ACC112 (cell line): ENCODE measurements at regions not wholly inside any gene's neighbourhood (a gene's known extent, or its start where the extent isn't known, plus 50 kb on each side); places are given as distances from the start of the nearest gene placed in this dataset.

Source experiments
- H2AFZ ChIP-seq: fragments of 200-600 bp; sonication (generic); one replicate; pipeline ENCODE4 v1.6.0; 2017; ENCODE audit warnings: antibody characterized with exemption, low read length; ENCODE audit not compliant: unreplicated experiment
- H3K27ac ChIP-seq: fragments of 200-600 bp; sonication (generic); 2 replicates; pipeline ENCODE4 v1.5.1; 2014; ENCODE audit warnings: low read depth, mild to moderate bottlenecking, antibody characterized with exemption, low read length, moderate library complexity
- H3K27me3 ChIP-seq: fragments of 200-600 bp; sonication (generic); 2 replicates; pipeline ENCODE4 v1.6.1; 2014; ENCODE audit warnings: mild to moderate bottlenecking, antibody characterized with exemption, low read length, moderate library complexity, mixed read lengths; ENCODE audit not compliant: insufficient read depth
- H3K36me3 ChIP-seq: fragments of 200-600 bp; sonication (generic); 2 replicates; pipeline ENCODE4 v1.6.1; 2016; ENCODE audit warnings: mild to moderate bottlenecking, antibody characterized with exemption, low read length, moderate library complexity, mixed read lengths; ENCODE audit not compliant: insufficient read depth
- H3K4me1 ChIP-seq: fragments of 200-600 bp; sonication (generic); one replicate; pipeline ENCODE4 v1.6.1; 2016; ENCODE audit warnings: low read length, mixed read lengths; ENCODE audit not compliant: insufficient read depth, unreplicated experiment, control insufficient read depth
- H3K4me3 ChIP-seq: fragments of 200-600 bp; sonication (generic); 2 replicates; pipeline ENCODE4 v1.5.1; 2014; ENCODE audit warnings: mild to moderate bottlenecking, low read depth, low read length
- H3K79me2 ChIP-seq: fragments of 200-600 bp; sonication (generic); one replicate; pipeline ENCODE4 v1.6.0; 2016; ENCODE audit warnings: low read length; ENCODE audit not compliant: control insufficient read depth, unreplicated experiment, insufficient read depth

GRCh38 chr22:22128440-22128839 is 116.1 kb upstream of the VPREB1 start:
- H3K79me2 ChIP-seq = no peaks in the 10 kb centered on the region
- no peaks in the 10 kb centered on the region for H3K27me3 ChIP-seq
- H2AFZ ChIP-seq = no peak overlapping the region
- no peaks in the 10 kb centered on the region for H3K4me1 ChIP-seq
- H3K36me3 ChIP-seq = no peaks in the 10 kb centered on the region
- no peak overlapping the region for H3K27ac ChIP-seq
- H3K4me3 ChIP-seq = no peak overlapping the region

GRCh38 chr22:22127100-22127499 is 117.5 kb upstream of the VPREB1 start:
- Histone ChIP-seq H3K4me1 (no peaks in the 10 kb centered on the region), H3K27me3 (no peaks in the 10 kb centered on the region), H2AFZ (no peak overlapping the region), H3K27ac (no peak overlapping the region), H3K36me3 (no peaks in the 10 kb centered on the region), H3K4me3 (no peak overlapping the region), H3K79me2 (no peaks in the 10 kb centered on the region)

GRCh38 chr22:22125579-22126468 is 118.8 kb upstream of the VPREB1 start:
- Histone ChIP-seq H3K79me2 (no peaks in the 10 kb centered on the region), H3K27ac (no peak overlapping the region), H3K36me3 (no peaks in the 10 kb centered on the region), H3K27me3 (peaks cover 6% of the 10 kb centered on the region), H3K4me1 (no peaks in the 10 kb centered on the region), H3K4me3 (no peak overlapping the region), H2AFZ (no peak overlapping the region)

- no peak overlapping the region for H3K27ac ChIP-seq
- H3K4me3 ChIP-seq = no peak overlapping the region
- no peaks in the 10 kb centered on the region for H3K36me3 ChIP-seq
- H2AFZ ChIP-seq = no peak overlapping the region
- H3K4me1 ChIP-seq = no peaks in the 10 kb centered on the region
- H3K27me3 ChIP-seq = peaks cover 6% of the 10 kb centered on the region
- H3K79me2 ChIP-seq = no peaks in the 10 kb centered on the region
Measured at GRCh38 chr22:22125028-22125578, 119.5 kb upstream of the VPREB1 start.

- Histone ChIP-seq H3K27me3 (peaks cover 6% of the 10 kb centered on the region), H3K36me3 (no peaks in the 10 kb centered on the region), H3K79me2 (no peaks in the 10 kb centered on the region), H2AFZ (no peak overlapping the region), H3K4me1 (no peaks in the 10 kb centered on the region), H3K27ac (no peak overlapping the region), H3K4me3 (no peak overlapping the region)
Measured at GRCh38 chr22:22124374-22124773, 120.2 kb upstream of the VPREB1 start.

GRCh38 chr22:22123960-22124278 is 120.7 kb upstream of the VPREB1 start:
- no peak overlapping the region for H2AFZ ChIP-seq
- no peaks in the 10 kb centered on the region for H3K4me1 ChIP-seq
- H3K27me3 ChIP-seq = peaks cover 8% of the 10 kb centered on the region
- H3K36me3 ChIP-seq = no peaks in the 10 kb centered on the region
- H3K27ac ChIP-seq = no peak overlapping the region
- H3K4me3 ChIP-seq = no peak overlapping the region
- H3K79me2 ChIP-seq = no peaks in the 10 kb centered on the region

GRCh38 chr22:22123118-22123959 is 121.2 kb upstream of the VPREB1 start:
- H3K27me3 ChIP-seq = peaks cover 12% of the 10 kb centered on the region
- no peaks in the 10 kb centered on the region for H3K4me1 ChIP-seq
- H3K4me3 ChIP-seq = no peak overlapping the region
- no peak overlapping the region for H3K27ac ChIP-seq
- no peaks in the 10 kb centered on the region for H3K79me2 ChIP-seq
- no peak overlapping the region for H2AFZ ChIP-seq
- H3K36me3 ChIP-seq = no peaks in the 10 kb centered on the region

GRCh38 chr22:22122348-22123117 is 122.1 kb upstream of the VPREB1 start:
- Histone ChIP-seq H3K36me3 (no peaks in the 10 kb centered on the region), H2AFZ (no peak overlapping the region), H3K4me3 (no peak overlapping the region), H3K4me1 (no peaks in the 10 kb centered on the region), H3K79me2 (no peaks in the 10 kb centered on the region), H3K27ac (no peak overlapping the region), H3K27me3 (peaks cover 12% of the 10 kb centered on the region)

- Histone ChIP-seq H3K36me3 (no peaks in the 10 kb centered on the region), H2AFZ (no peak overlapping the region), H3K4me1 (no peaks in the 10 kb centered on the region), H3K79me2 (no peaks in the 10 kb centered on the region), H3K27ac (no peak overlapping the region), H3K27me3 (peaks cover 12% of the 10 kb centered on the region), H3K4me3 (no peak overlapping the region)
Measured at GRCh38 chr22:22121445-22121844, 123.1 kb upstream of the VPREB1 start.

GRCh38 chr22:22120160-22120559 is 124.4 kb upstream of the VPREB1 start:
- Histone ChIP-seq H3K79me2 (no peaks in the 10 kb centered on the region), H3K27ac (no peak overlapping the region), H2AFZ (no peak overlapping the region), H3K27me3 (peaks cover 12% of the 10 kb centered on the region), H3K4me3 (no peak overlapping the region), H3K36me3 (no peaks in the 10 kb centered on the region), H3K4me1 (no peaks in the 10 kb centered on the region)
